K562 (cell line): ENCODE measurements at regions not wholly inside any gene's neighbourhood (a gene's known extent, or its start where the extent isn't known, plus 50 kb on each side); places are given as distances from the start of the nearest gene placed in this dataset.

ENCODE experiments used
- ATAC-seq: fragments of 200-7000 bp; cut with Tn5 transposase; 3 replicates; pipeline ENCODE4 v1.9.1; 2020; ENCODE audit warnings: moderate library complexity
- BruUV-seq: library from RNA; stranded (reverse); fragments of 400-500 nt; replicated peaks from 2 replicates; lab custom pipeline; 2021; lab: Mats Ljungman, UMichigan
- CTCF ChIA-PET: fragments of 300-600 bp; formaldehyde crosslinking; extraction: SDS; loops from one replicate; lab custom pipeline; 2021; ENCODE audit warnings: low intra/inter-chr PET ratio; lab: Yijun Ruan, JAX
- POLR2A ChIA-PET: fragments of 300-600, 350-650 bp; sonication (Branson Sonifier 250); formaldehyde crosslinking; extraction: SDS; loops from one replicate; lab custom pipeline; 2021; ENCODE audit warnings: antibody characterized with exemption, inconsistent platforms; lab: Yijun Ruan, JAX
- DNase-seq, 4 experiments: peaks; one replicate each; pipeline versions ENCODE4 v3.0.0 to v3.0.0-alpha.2; 2011 to 2018; ENCODE audit warnings: low spot score in 3 of 4, mixed read lengths in 3 of 4; ENCODE audit errors: extremely low read depth in 1 of 4
- FAIRE-seq: peaks from 2 replicates; lab custom pipeline; 2011; peaks lifted over from hg19 to GRCh38; lab: Jason Lieb, UNC
- H2AFZ ChIP-seq: 2 replicates; pipeline ENCODE4 v1.6.0; 2011; ENCODE audit warnings: low read depth, low read length, control low read depth, inconsistent platforms
- H3K27ac ChIP-seq: fragments of 200-600 bp; 3 replicates; pipeline ENCODE4 v1.8.0; 2011; ENCODE audit warnings: low read depth, mild to moderate bottlenecking, control low read depth, inconsistent platforms, low read length, moderate library complexity, mixed read lengths; ENCODE audit errors: extremely low read depth
- H3K27me3 ChIP-seq, 2 experiments: fragments of 300-600 bp in 1 of 2; 2 replicates in 1 of 2; 3 replicates in 1 of 2; pipeline versions ENCODE4 v1.6.0 to v1.8.0; 2011; ENCODE audit warnings: inconsistent platforms in 2 of 2, low read length in 2 of 2, mild to moderate bottlenecking in 1 of 2, mixed read lengths in 1 of 2, moderate library complexity in 1 of 2; ENCODE audit not compliant: control insufficient read depth in 2 of 2, insufficient read depth in 2 of 2
- H3K36me3 ChIP-seq: fragments of 300-600 bp; 3 replicates; pipeline ENCODE4 v1.8.0; 2011; ENCODE audit warnings: mild to moderate bottlenecking, low read length, inconsistent platforms; ENCODE audit not compliant: control insufficient read depth, insufficient read depth
- H3K4me1 ChIP-seq, 2 experiments: fragments of 200-600 bp in 1 of 2; replicated peaks in 1 of 2; 2 replicates in 1 of 2; 3 replicates in 1 of 2; pipeline versions ENCODE4 v1.5.1 to v1.8.0; 2011; ENCODE audit warnings: inconsistent platforms in 2 of 2, low read length in 2 of 2, mild to moderate bottlenecking in 1 of 2, mixed read lengths in 1 of 2, moderate library complexity in 1 of 2; ENCODE audit not compliant: control insufficient read depth in 2 of 2, insufficient read depth in 2 of 2
- H3K4me2 ChIP-seq: 2 replicates; pipeline ENCODE4 v1.6.1; 2011; ENCODE audit warnings: low read length, control low read depth, inconsistent platforms, mixed read lengths; ENCODE audit not compliant: insufficient read depth
- H3K4me3 ChIP-seq: fragments of 200-600 bp; sonication (generic), shearing (Covaris generic); 2 replicates; pipeline ENCODE4 v1.5.1; 2016; ENCODE audit warnings: control low read depth, inconsistent platforms
- H3K79me2 ChIP-seq: fragments of 200-600 bp; 3 replicates; pipeline ENCODE4 v1.8.0; 2011; ENCODE audit warnings: low read length, inconsistent platforms; ENCODE audit not compliant: control insufficient read depth, insufficient read depth
- H3K9ac ChIP-seq, 2 experiments: 2 replicates each; pipeline versions ENCODE4 v1.6.0 to v1.6.1; 2011; ENCODE audit warnings: low read depth in 2 of 2, low read length in 2 of 2, control low read depth in 1 of 2, inconsistent platforms in 1 of 2, mild to moderate bottlenecking in 1 of 2, mixed read lengths in 1 of 2; ENCODE audit not compliant: insufficient read depth in 1 of 2
- H3K9me1 ChIP-seq: one replicate; pipeline ENCODE4 v1.6.0; 2011; ENCODE audit warnings: inconsistent platforms, mild to moderate bottlenecking, low read length, moderate library complexity; ENCODE audit not compliant: control insufficient read depth, insufficient read depth
- H3K9me3 ChIP-seq: replicated peaks from 2 replicates; pipeline ENCODE4 v1.5.1; 2011; ENCODE audit warnings: low read depth, low read length, inconsistent platforms; ENCODE audit not compliant: control insufficient read depth, insufficient read depth
- H4K20me1 ChIP-seq: replicated peaks from 2 replicates; pipeline ENCODE4 v1.6.1; 2011; ENCODE audit warnings: low read length, inconsistent platforms, mixed read lengths; ENCODE audit not compliant: control insufficient read depth, insufficient read depth
- DIDO1 ChIP-seq: fragments of 450-650 bp; IDR thresholded peaks from 2 replicates; pipeline ENCODE4 v1.6.1; 2016; ENCODE audit warnings: low read depth, missing biosample characterization, missing genetic modification characterization
- FOSL1 ChIP-seq: fragments of 200-800 bp; sonication (Bioruptor generic); conservative IDR thresholded peaks from 2 replicates; pipeline ENCODE4 v1.6.1; 2016; ENCODE audit warnings: missing genetic modification characterization, missing compliant biosample characterization
- GABPA ChIP-seq: fragments of 200-800 bp; sonication (Bioruptor generic); conservative IDR thresholded peaks from 2 replicates; pipeline ENCODE4 v1.6.1; 2016; ENCODE audit warnings: low read depth, missing genetic modification characterization, missing compliant biosample characterization
- GATA2 ChIP-seq: sonication (generic); formaldehyde crosslinking; IDR thresholded peaks from 2 replicates; pipeline ENCODE4 v1.4.0; 2020; ENCODE audit warnings: mild to moderate bottlenecking, missing genetic modification reagents
- GTF3C2 ChIP-seq: IDR thresholded peaks from 3 replicates; pipeline ENCODE4 v1.6.1; 2011; ENCODE audit warnings: borderline replicate concordance, mild to moderate bottlenecking, moderate library complexity; ENCODE audit not compliant: insufficient read length; ENCODE audit errors: extremely low read depth
- KLF13 ChIP-seq: fragments of 450-650 bp; IDR thresholded peaks from 2 replicates; pipeline ENCODE4 v1.6.1; 2016; ENCODE audit warnings: missing genetic modification characterization, low read depth, mild to moderate bottlenecking, missing compliant biosample characterization, moderate library complexity, borderline replicate concordance
- MCM2 ChIP-seq: fragments of 450-650 bp; IDR thresholded peaks from 2 replicates; pipeline ENCODE4 v1.6.1; 2017; ENCODE audit warnings: low read depth, mild to moderate bottlenecking
- MLLT1 ChIP-seq, 2 experiments: fragments of 450-650 bp; IDR thresholded peaks; 2 replicates each; pipeline ENCODE4 v1.6.1; 2016
- NFYB ChIP-seq: IDR thresholded peaks from 2 replicates; pipeline ENCODE4 v1.6.1; 2011; ENCODE audit warnings: mild to moderate bottlenecking, moderate library complexity; ENCODE audit not compliant: insufficient read length; ENCODE audit errors: extremely low read depth
- POLR3G ChIP-seq: IDR thresholded peaks from 2 replicates; pipeline ENCODE4 v1.6.1; 2011; ENCODE audit not compliant: insufficient read length, insufficient replicate concordance; ENCODE audit errors: extremely low read depth
- PTBP1 ChIP-seq: fragments of 200-400 bp; formaldehyde crosslinking; IDR thresholded peaks from 2 replicates; pipeline ENCODE4 v1.6.1; 2017; ENCODE audit warnings: low read depth, low read length
- RAD51 ChIP-seq: fragments of 450-650 bp; IDR thresholded peaks from 2 replicates; pipeline ENCODE4 v1.7.1; 2016; ENCODE audit warnings: low read depth, mild to moderate bottlenecking, borderline replicate concordance
- XRCC5 ChIP-seq: fragments of 200-400 bp; formaldehyde crosslinking; IDR thresholded peaks from 2 replicates; pipeline ENCODE4 v1.6.1; 2017; ENCODE audit warnings: low read depth, mild to moderate bottlenecking, low read length
- YBX1 ChIP-seq: fragments of 450-650 bp; IDR thresholded peaks from 2 replicates; pipeline ENCODE4 v1.7.1; 2016; ENCODE audit warnings: mild to moderate bottlenecking
- ZKSCAN1 ChIP-seq: fragments of 150-350 bp; IDR thresholded peaks from 2 replicates; pipeline ENCODE4 v1.6.1; 2016; ENCODE audit warnings: low read depth, low read length
- WGBS: fragments of 100-300 bp; shearing (Covaris generic); methylation state at CpG from one replicate; pipeline ENCODE4 v1.1.6; 2016; ENCODE audit warnings: low coverage, mixed read lengths; ENCODE audit not compliant: insufficient coverage; ENCODE audit errors: missing lambda C conversion rate; 5-methylcytosine and 5-hydroxymethylcytosine counted together
- in situ Hi-C: fragments of 300-500 bp; cut with MboI; formaldehyde crosslinking; loops from 4 replicates; pipeline ENCODE4 v1.15.0; 2018; ENCODE audit warnings: inconsistent platforms, mixed read lengths
- intact Hi-C: fragments of 100-400 bp; cut with micrococcal nuclease; formaldehyde crosslinking; loops from 2 replicates; pipeline ENCODE4 v1.14.2; 2022
- TF ChIP-seq, protein P1 (sequence below): IDR thresholded peaks from 2 replicates; pipeline ENCODE4 v1.6.1; 2011; ENCODE audit not compliant: insufficient read length; ENCODE audit errors: extremely low read depth

GRCh38 chr18:78410094-78410786 lies 569.4 kb upstream of the SALL3 start (continued):
- TF ChIP-seq NFYB (no peak), DIDO1 (tag) (no peak), PTBP1 (no peak), ZKSCAN1 (no peak)
- TF ChIP-seq, protein P1, sequence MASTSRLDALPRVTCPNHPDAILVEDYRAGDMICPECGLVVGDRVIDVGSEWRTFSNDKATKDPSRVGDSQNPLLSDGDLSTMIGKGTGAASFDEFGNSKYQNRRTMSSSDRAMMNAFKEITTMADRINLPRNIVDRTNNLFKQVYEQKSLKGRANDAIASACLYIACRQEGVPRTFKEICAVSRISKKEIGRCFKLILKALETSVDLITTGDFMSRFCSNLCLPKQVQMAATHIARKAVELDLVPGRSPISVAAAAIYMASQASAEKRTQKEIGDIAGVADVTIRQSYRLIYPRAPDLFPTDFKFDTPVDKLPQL, result no peak

GRCh38 chr18:78411539-78411938 lies 568.1 kb upstream of the SALL3 start:
- no peak overlapping the region for H3K4me2 ChIP-seq
- no peaks in the 10 kb centered on the region for H3K36me3 ChIP-seq
- ChIA-PET POLR2A (no interaction called here), CTCF (no interaction called here)
- DNase-seq (no peak), FAIRE-seq (no peak), ATAC-seq (no peak)
- H3K4me3 ChIP-seq, result no peak overlapping the region
- no peak overlapping the region for H2AFZ ChIP-seq
- intact Hi-C loops, result no loop called here
- no peak overlapping the region for H3K27ac ChIP-seq
- no TSS peak for BruUV-seq
- H3K27me3 ChIP-seq, result peaks cover 0 to 10% of the 10 kb centered on the region in 2 experiments; a peak in 3 of 5 replicates
- WGBS, result 2% methylated on average over 5 of the region's 6 CpGs
- H3K9ac ChIP-seq, result no peak overlapping the region
- no peaks in the 10 kb centered on the region for H4K20me1 ChIP-seq
- in situ Hi-C loops, result no loop called here
- H3K79me2 ChIP-seq, result no peaks in the 10 kb centered on the region
- no peaks in the 10 kb centered on the region for H3K9me3 ChIP-seq
- no peaks in the 10 kb centered on the region for H3K9me1 ChIP-seq
- H3K4me1 ChIP-seq, result no peaks in the 10 kb centered on the region
- TF ChIP-seq GATA2 (CRISPR knock-in tag), result no peak
- TF ChIP-seq YBX1, result no peak
- no peak for TF ChIP-seq FOSL1 (tag)
- TF ChIP-seq POLR3G, result no peak
- no peak for TF ChIP-seq KLF13
- no peak for TF ChIP-seq MLLT1 (IDR thresholded peaks at IDR 0.05)
- no peak for TF ChIP-seq RAD51
- no peak for TF ChIP-seq GABPA
- no peak for TF ChIP-seq XRCC5
- no peak for TF ChIP-seq MCM2
- TF ChIP-seq GTF3C2, result no peak
